ENCODE measurements at regions not wholly inside any gene's neighbourhood (a gene's known extent, or its start where the extent isn't known, plus 50 kb on each side); places are given as distances from the start of the nearest gene placed in this dataset.

- TF ChIP-seq CTCF (optimal IDR thresholded peaks at IDR 0.05 in 1 of 3, IDR thresholded peaks at IDR 0.05 in 1 of 3, conservative IDR thresholded peaks at IDR 0.05 in 1 of 3; ENCODE audit: extremely low read depth in 1 of 3, insufficient read depth in 2 of 3, low read length in 3 of 3) (no peak), EZH2 (IDR thresholded peaks at IDR 0.05; ENCODE audit: low read length) (no peak)
These were observed 154.5 kb upstream of the GORAB start for GRCh38 chr1:170377440-170377839.

Data from keratinocyte (primary cell).